Common myeloid progenitor, CD34-positive (primary cell): ENCODE measurements at regions not wholly inside any gene's neighbourhood (a gene's known extent, or its start where the extent isn't known, plus 50 kb on each side); places are given as distances from the start of the nearest gene placed in this dataset.
"Not testable (repeated sequence)": the region's sequence is repeated elsewhere in the genome, so short reads cannot be mapped to it uniquely, and the experiment has no call there.

Experiments used
- CTCF ChIA-PET: fragments of 350-600 bp; sonication (Branson Sonifier 250); formaldehyde crosslinking; loops from one replicate; lab custom pipeline; 2021; ENCODE audit warnings: antibody characterized with exemption; lab: Charles Lee
- POLR2A ChIA-PET: fragments of 350-600 bp; sonication (Branson Sonifier 250); formaldehyde crosslinking; loops from one replicate; lab custom pipeline; 2021; ENCODE audit warnings: antibody characterized with exemption; lab: Charles Lee
- DNase-seq, 3 donors: peaks; one replicate each; pipeline versions ENCODE4 v3.0.0 to v3.0.0-alpha.2; 2013
- H3K27ac ChIP-seq, 2 experiments: 1 replicate in 1 of 2; 2 replicates in 1 of 2; pipeline ENCODE4 v1.7.0; 2013; ENCODE audit warnings: inconsistent platforms in 2 of 2, low read length in 2 of 2, mild to moderate bottlenecking in 2 of 2, low read depth in 1 of 2, moderate library complexity in 1 of 2; ENCODE audit not compliant: severe bottlenecking in 2 of 2, insufficient read depth in 1 of 2, poor library complexity in 1 of 2
- H3K27me3 ChIP-seq, 5 experiments: replicated peaks in 2 of 5; 1 replicate in 3 of 5; 2 replicates in 2 of 5; pipeline versions ENCODE4 v1.6.1 to v1.7.0; 2013; ENCODE audit warnings: low read length in 4 of 5, mild to moderate bottlenecking in 2 of 5, moderate library complexity in 2 of 5, inconsistent platforms in 1 of 5; ENCODE audit not compliant: insufficient read depth in 5 of 5, control insufficient read depth in 4 of 5
- H3K36me3 ChIP-seq, 4 experiments: 1 replicate in 2 of 4; 2 replicates in 2 of 4; pipeline versions ENCODE4 v1.6.1 to v1.7.0; 2013; ENCODE audit warnings: low read length in 3 of 4, control low read depth in 1 of 4, mild to moderate bottlenecking in 1 of 4; ENCODE audit not compliant: control insufficient read depth in 4 of 4, insufficient read depth in 4 of 4
- H3K4me1 ChIP-seq, 4 experiments: 1 replicate in 3 of 4; 2 replicates in 1 of 4; pipeline versions ENCODE4 v1.6.1 to v1.7.1; 2013; ENCODE audit warnings: low read length in 3 of 4, mild to moderate bottlenecking in 3 of 4, control low read depth in 1 of 4, inconsistent platforms in 1 of 4, moderate library complexity in 1 of 4; ENCODE audit not compliant: control insufficient read depth in 4 of 4, insufficient read depth in 4 of 4; ENCODE audit errors: control extremely low read depth in 1 of 4
- H3K4me3 ChIP-seq, 7 experiments: 1 replicate in 4 of 7; 2 replicates in 3 of 7; pipeline versions ENCODE4 v1.5.1 to v1.7.0; 2013; ENCODE audit warnings: mild to moderate bottlenecking in 7 of 7, low read length in 6 of 7, moderate library complexity in 6 of 7, inconsistent platforms in 2 of 7, low read depth in 2 of 7, control low read depth in 1 of 7; ENCODE audit not compliant: insufficient read depth in 4 of 7, control insufficient read depth in 1 of 7; ENCODE audit errors: extremely low read depth in 1 of 7
- H3K9me3 ChIP-seq, 5 experiments: 1 replicate in 4 of 5; 2 replicates in 1 of 5; pipeline versions ENCODE4 v1.6.1 to v1.7.1; 2013; ENCODE audit warnings: low read length in 4 of 5, mild to moderate bottlenecking in 2 of 5, inconsistent platforms in 1 of 5, low read depth in 1 of 5, moderate library complexity in 1 of 5; ENCODE audit not compliant: control insufficient read depth in 4 of 5, insufficient read depth in 2 of 5; ENCODE audit errors: control extremely low read depth in 1 of 5
- WGBS: methylation state at CpG from one replicate; pipeline ENCODE4 v1.1.5; 2013; ENCODE audit not compliant: insufficient coverage; 5-methylcytosine and 5-hydroxymethylcytosine counted together

- peaks cover 0 to 9% (median 6%) of the 10 kb centered on the region in 4 experiments for H3K4me1 ChIP-seq
- CTCF ChIA-PET: interaction anchor here (1.3 kb wide), 1 partner anchor 22 kb away, joined by 3 read pairs; no protein-coding TSS in a partner anchor
- H3K4me3 ChIP-seq: no peak overlapping the region
- DNase-seq: no peak
- no peak overlapping the region for H3K27ac ChIP-seq
- POLR2A ChIA-PET: interaction anchor here (0.6 kb wide), 1 partner anchor 9 kb away, joined by 3 read pairs; no protein-coding TSS in a partner anchor
- no peaks in the 10 kb centered on the region for H3K9me3 ChIP-seq
- no peaks in the 10 kb centered on the region for H3K27me3 ChIP-seq
- H3K36me3 ChIP-seq: no peaks in the 10 kb centered on the region
- no CpG with 5 or more reads among the region's 1 CpG for WGBS
Observed at GRCh38 chr3:27641271-27641800, 80.8 kb downstream of the EOMES start.

- peaks cover 0 to 9% (median 6%) of the 10 kb centered on the region in 4 experiments for H3K4me1 ChIP-seq
- H3K9me3 ChIP-seq: no peaks in the 10 kb centered on the region
- ChIA-PET CTCF (no interaction called here), POLR2A (no interaction called here)
- H3K27ac ChIP-seq: no peak overlapping the region
- H3K27me3 ChIP-seq: no peaks in the 10 kb centered on the region
- no peak overlapping the region for H3K4me3 ChIP-seq
- H3K36me3 ChIP-seq: no peaks in the 10 kb centered on the region
- WGBS: 56% methylated on average over 2 of the region's 2 CpGs
- DNase-seq: peak in 2 of 3 donors; percentile 13 to 24
Observed at GRCh38 chr3:27639271-27639670, 82.9 kb downstream of the EOMES start.

GRCh38 chr3:27638594-27638993 is 83.5 kb downstream of the EOMES start:
- H3K36me3 ChIP-seq: no peaks in the 10 kb centered on the region
- H3K27ac ChIP-seq: no peak overlapping the region
- H3K27me3 ChIP-seq: no peaks in the 10 kb centered on the region
- no peaks in the 10 kb centered on the region for H3K9me3 ChIP-seq
- POLR2A ChIA-PET: no interaction called here
- no peak overlapping the region for H3K4me3 ChIP-seq
- H3K4me1 ChIP-seq: peaks cover 0 to 10% (median 8%) of the 10 kb centered on the region in 4 experiments
- CTCF ChIA-PET: interaction anchor here (1.2 kb wide), 1 partner anchor 21 kb away, joined by 3 read pairs; no protein-coding TSS in a partner anchor
- 95% methylated on average over 4 of the region's 6 CpGs for WGBS
- no peak for DNase-seq

- over 99% methylated on average over 9 of the region's 9 CpGs for WGBS
- Histone ChIP-seq H3K9me3 (no peaks in the 10 kb centered on the region), H3K27me3 (no peaks in the 10 kb centered on the region), H3K36me3 (no peaks in the 10 kb centered on the region), H3K4me3 (no peak overlapping the region), H3K27ac (no peak overlapping the region), H3K4me1 (peaks cover 0 to 16% (median 15%) of the 10 kb centered on the region in 4 experiments)
- DNase-seq: no peak
- POLR2A ChIA-PET: no interaction called here
- CTCF ChIA-PET: interaction anchor here (1.2 kb wide), 1 partner anchor 22 kb away, joined by 3 read pairs; no protein-coding TSS in a partner anchor
Observed at GRCh38 chr3:27637346-27637995, 84.7 kb downstream of the EOMES start.

GRCh38 chr3:27635006-27635405 is 87.1 kb downstream of the EOMES start:
- H3K4me3 ChIP-seq, H3K27me3 ChIP-seq, H3K36me3 ChIP-seq, H3K27ac ChIP-seq, DNase-seq, H3K9me3 ChIP-seq, POLR2A ChIA-PET, CTCF ChIA-PET: not testable (repeated sequence)
- H3K4me1 ChIP-seq: peaks cover 0 to 17% (median 16%) of the 10 kb centered on the region in 4 experiments
- WGBS: 100% methylated on average over 5 of the region's 5 CpGs

GRCh38 chr3:27633224-27633545 is 88.9 kb downstream of the EOMES start:
- no peak for DNase-seq
- no peaks in the 10 kb centered on the region for H3K9me3 ChIP-seq
- 16% methylated on average over 3 of the region's 6 CpGs for WGBS

More at GRCh38 chr3:27633224-27633545, 88.9 kb downstream of the EOMES start:
- no peak overlapping the region for H3K27ac ChIP-seq
- peaks cover 4 to 15% (median 13%) of the 10 kb centered on the region in 4 experiments for H3K4me1 ChIP-seq
- POLR2A ChIA-PET: no interaction called here
- H3K4me3 ChIP-seq: peak overlapping the region; percentile 52 to 87 (median 64)
- CTCF ChIA-PET: no interaction called here
- no peaks in the 10 kb centered on the region for H3K36me3 ChIP-seq
- no peaks in the 10 kb centered on the region for H3K27me3 ChIP-seq
